Kidney (tissue), 13 donors: ENCODE measurements at regions not wholly inside any gene's neighbourhood (a gene's known extent, or its start where the extent isn't known, plus 50 kb on each side); places are given as distances from the start of the nearest gene placed in this dataset.

Experiments
- DNase-seq, 5 donors: peaks; one replicate each; pipeline ENCODE4 v3.0.0-alpha.2; 2013 to 2020
- FAIRE-seq: peaks from 2 replicates; lab custom pipeline; 2012; peaks lifted over from hg19 to GRCh38; lab: Jason Lieb, UNC
- H3K27ac ChIP-seq, 2 donors: one replicate each; pipeline ENCODE4 v1.7.0; 2013; ENCODE audit warnings: low read depth in 2 of 2, low read length in 2 of 2, inconsistent platforms in 1 of 2
- H3K27me3 ChIP-seq: one replicate; pipeline ENCODE4 v1.7.1; 2013; ENCODE audit warnings: low read length, inconsistent platforms; ENCODE audit not compliant: control insufficient read depth, insufficient read depth
- H3K36me3 ChIP-seq, 3 donors: one replicate each; pipeline versions ENCODE4 v1.7.0 to v1.7.1; 2013; ENCODE audit warnings: low read length in 3 of 3, control low read depth in 1 of 3, inconsistent platforms in 1 of 3; ENCODE audit not compliant: insufficient read depth in 3 of 3, control insufficient read depth in 2 of 3
- H3K4me1 ChIP-seq, 3 donors: one replicate each; pipeline versions ENCODE4 v1.7.0 to v1.7.1; 2013; ENCODE audit warnings: low read length in 3 of 3, inconsistent platforms in 1 of 3, low read depth in 1 of 3; ENCODE audit not compliant: control insufficient read depth in 2 of 3, insufficient read depth in 2 of 3
- H3K4me3 ChIP-seq, 3 donors: one replicate each; pipeline versions ENCODE4 v1.7.0 to v1.8.1; 2013; ENCODE audit warnings: low read length in 3 of 3, control low read depth in 1 of 3, inconsistent platforms in 1 of 3
- H3K9ac ChIP-seq, 3 donors: one replicate each; pipeline versions ENCODE4 v1.7.0 to v1.7.1; 2013; ENCODE audit warnings: low read length in 3 of 3, control low read depth in 1 of 3, inconsistent platforms in 1 of 3
- H3K9me3 ChIP-seq, 3 donors: one replicate each; pipeline versions ENCODE4 v1.7.0 to v1.7.1; 2013; ENCODE audit warnings: low read length in 3 of 3, control low read depth in 1 of 3, inconsistent platforms in 1 of 3; ENCODE audit not compliant: control insufficient read depth in 2 of 3, insufficient read depth in 1 of 3
- intact Hi-C: fragments of 100-400 bp; cut with DNase I; formaldehyde crosslinking; loops from one replicate; pipeline ENCODE4 v1.11.1; 2022
- TF ChIP-seq, protein P1 (sequence below): IDR thresholded peaks from 3 replicates; pipeline ENCODE4 v1.5.1; 2012; ENCODE audit warnings: mild to moderate bottlenecking, moderate library complexity, borderline replicate concordance; ENCODE audit not compliant: insufficient read depth; ENCODE audit errors: extremely low read depth
- donor health status: control.
- donor health status: control.
- donor health status: control.
- donor health status: control.
- donor health status: control.
- donor health status: DM: yes; HTN: yes; CAD: no.
- donor health status: Normal renal cell carcinoma (clear cell type).

DNA sequence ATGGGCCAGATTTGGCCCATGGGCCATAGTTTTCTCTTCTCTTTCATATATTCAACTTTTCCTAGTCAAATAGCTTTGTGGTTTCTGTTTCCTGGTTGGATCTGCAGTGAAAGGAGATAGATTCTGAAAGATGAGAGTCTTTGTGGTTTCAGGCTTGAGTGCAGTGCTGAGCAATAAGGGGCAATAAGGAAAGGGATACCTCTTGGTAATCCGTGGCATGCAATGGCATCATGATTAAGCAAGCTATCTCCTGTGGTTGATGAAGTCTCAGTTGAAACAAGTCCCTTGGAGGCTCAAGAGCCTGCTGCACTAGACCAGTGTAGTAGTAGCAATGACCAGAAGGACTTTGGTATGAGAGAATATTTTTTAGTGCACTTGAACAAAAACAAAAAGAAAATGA, 187.7 kb upstream of the CNTNAP2 start:
- no peak overlapping the region for H3K9ac ChIP-seq
- DNase-seq (no peak), FAIRE-seq (no peak)
- intact Hi-C loops, result no loop called here
- no peaks in the 10 kb centered on the region for H3K4me1 ChIP-seq
- TF ChIP-seq, protein P1, sequence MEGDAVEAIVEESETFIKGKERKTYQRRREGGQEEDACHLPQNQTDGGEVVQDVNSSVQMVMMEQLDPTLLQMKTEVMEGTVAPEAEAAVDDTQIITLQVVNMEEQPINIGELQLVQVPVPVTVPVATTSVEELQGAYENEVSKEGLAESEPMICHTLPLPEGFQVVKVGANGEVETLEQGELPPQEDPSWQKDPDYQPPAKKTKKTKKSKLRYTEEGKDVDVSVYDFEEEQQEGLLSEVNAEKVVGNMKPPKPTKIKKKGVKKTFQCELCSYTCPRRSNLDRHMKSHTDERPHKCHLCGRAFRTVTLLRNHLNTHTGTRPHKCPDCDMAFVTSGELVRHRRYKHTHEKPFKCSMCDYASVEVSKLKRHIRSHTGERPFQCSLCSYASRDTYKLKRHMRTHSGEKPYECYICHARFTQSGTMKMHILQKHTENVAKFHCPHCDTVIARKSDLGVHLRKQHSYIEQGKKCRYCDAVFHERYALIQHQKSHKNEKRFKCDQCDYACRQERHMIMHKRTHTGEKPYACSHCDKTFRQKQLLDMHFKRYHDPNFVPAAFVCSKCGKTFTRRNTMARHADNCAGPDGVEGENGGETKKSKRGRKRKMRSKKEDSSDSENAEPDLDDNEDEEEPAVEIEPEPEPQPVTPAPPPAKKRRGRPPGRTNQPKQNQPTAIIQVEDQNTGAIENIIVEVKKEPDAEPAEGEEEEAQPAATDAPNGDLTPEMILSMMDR, result no peak
- no peaks in the 10 kb centered on the region for H3K27me3 ChIP-seq
- H3K36me3 ChIP-seq, result no peaks in the 10 kb centered on the region
- H3K4me3 ChIP-seq, result no peak overlapping the region
- no peaks in the 10 kb centered on the region for H3K9me3 ChIP-seq
- H3K27ac ChIP-seq, result no peak overlapping the region

DNA sequence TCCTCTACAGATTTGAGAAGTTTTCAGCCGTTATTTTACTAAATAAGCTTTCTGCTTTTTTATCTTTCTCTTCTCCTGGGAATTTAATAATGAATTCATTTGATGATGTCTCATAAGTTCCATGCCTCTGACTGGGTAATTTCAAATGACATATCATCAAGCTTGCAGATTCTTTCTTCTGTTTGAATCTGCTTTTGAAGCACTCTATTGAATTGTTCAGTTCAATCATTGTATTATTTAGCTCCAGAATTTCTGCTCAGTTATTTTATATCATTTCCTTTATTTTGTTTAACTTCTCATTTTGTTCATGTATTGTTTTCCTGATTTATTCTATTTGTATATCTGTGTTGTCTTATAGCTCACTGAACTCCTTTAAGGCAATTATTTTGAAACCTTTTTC, 196.9 kb upstream of the CNTNAP2 start:
- FAIRE-seq, result no peak
- TF ChIP-seq, protein P1, result no peak

DNA sequence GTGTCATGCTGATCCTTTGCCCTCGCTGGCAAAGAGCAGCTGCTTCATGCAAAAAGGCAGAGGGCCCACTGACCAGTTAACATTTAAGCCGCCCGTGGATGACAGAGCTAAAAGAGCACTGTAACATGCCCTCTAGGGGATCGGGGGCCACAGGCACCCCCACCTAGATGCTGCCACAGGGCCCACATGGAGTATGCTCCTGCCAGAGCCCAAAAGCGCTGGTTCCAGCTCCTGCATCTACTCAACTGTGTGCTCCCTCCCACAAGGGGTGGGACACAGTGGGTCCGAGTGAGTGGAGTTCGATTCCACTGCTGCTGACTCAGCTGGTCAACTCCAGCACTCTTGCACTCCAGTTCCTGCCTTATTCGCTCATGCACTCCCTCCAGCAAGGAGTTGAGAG, 199.8 kb upstream of the CNTNAP2 start:
- intact Hi-C loops, result no loop called here
- DNase-seq (no peak), FAIRE-seq (no peak)
- Histone ChIP-seq H3K4me3 (peak overlapping the region in 2 of 3 donors; percentile 30 to 41), H3K9me3 (peaks cover 0 to 4% (median 0%) of the 10 kb centered on the region in 3 donors), H3K27me3 (no peaks in the 10 kb centered on the region), H3K9ac (no peak overlapping the region), H3K36me3 (no peaks in the 10 kb centered on the region), H3K27ac (peak overlapping the region in 1 of 2 donors; percentile 26), H3K4me1 (peaks cover 0 to 3% (median 0%) of the 10 kb centered on the region in 3 donors)
- TF ChIP-seq, protein P1, result no peak

More for the DNA sequence above, 196.9 kb upstream of the CNTNAP2 start:
- intact Hi-C loops, result no loop called here
- no peak for DNase-seq
- no peak overlapping the region for H3K9ac ChIP-seq
- peaks cover 0 to 3% (median 0%) of the 10 kb centered on the region in 3 donors for H3K4me1 ChIP-seq
- H3K36me3 ChIP-seq, result no peaks in the 10 kb centered on the region
- no peaks in the 10 kb centered on the region for H3K27me3 ChIP-seq
- H3K4me3 ChIP-seq, result no peak overlapping the region
- H3K27ac ChIP-seq, result no peak overlapping the region
- peaks cover 0 to 4% (median 0%) of the 10 kb centered on the region in 3 donors for H3K9me3 ChIP-seq

DNA sequence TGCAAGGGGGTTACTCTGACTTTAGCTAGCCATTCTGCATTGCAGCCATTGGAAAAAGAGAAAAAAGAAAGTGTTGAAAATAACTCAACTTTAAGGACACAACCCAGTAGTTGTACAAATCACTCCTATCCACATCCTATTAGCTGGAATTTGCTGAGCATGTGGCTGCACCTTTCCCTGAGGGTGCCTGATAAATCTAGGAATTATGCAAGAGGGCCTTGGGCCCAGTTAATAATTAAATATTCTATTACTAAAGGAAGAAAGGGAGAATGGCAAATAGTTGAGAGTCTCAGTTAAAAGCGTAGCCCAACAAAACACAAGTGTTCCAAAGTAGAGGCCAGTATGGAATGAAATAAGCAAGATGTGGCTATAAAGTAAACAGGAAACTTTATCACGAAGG, 200.9 kb upstream of the CNTNAP2 start:
- H3K9me3 ChIP-seq, result peaks cover 0 to 4% (median 0%) of the 10 kb centered on the region in 3 donors
- TF ChIP-seq, protein P1, result no peak
- peak overlapping the region; percentile 48 to 61 for H3K27ac ChIP-seq
- FAIRE-seq (peak; percentile 89), DNase-seq (peak in 2 of 5 donors; percentile 52 to 61)
- H3K4me3 ChIP-seq, result peak overlapping the region in 2 of 3 donors; percentile 40 to 66
- no peaks in the 10 kb centered on the region for H3K27me3 ChIP-seq
- no peaks in the 10 kb centered on the region for H3K36me3 ChIP-seq
- H3K4me1 ChIP-seq, result peaks cover 0 to 3% (median 0%) of the 10 kb centered on the region in 3 donors
- H3K9ac ChIP-seq, result peak overlapping the region in 1 of 3 donors; percentile 48
- intact Hi-C loops, result no loop called here
